GM23338 (cell line): ENCODE measurements at regions not wholly inside any gene's neighbourhood (a gene's known extent, or its start where the extent isn't known, plus 50 kb on each side); places are given as distances from the start of the nearest gene placed in this dataset.

Source experiments
- ATAC-seq: fragments of 200-7000 bp; cut with Tn5 transposase; 3 replicates; pipeline ENCODE4 v1.9.1; 2020
- DNase-seq: peaks from one replicate; pipeline ENCODE4 v3.0.0-alpha.2; 2015; ENCODE audit warnings: low spot score
- H2AFZ ChIP-seq: fragments of 200-600 bp; sonication (generic); 2 replicates; pipeline ENCODE4 v1.8.0; 2016; ENCODE audit warnings: antibody characterized with exemption, mild to moderate bottlenecking, moderate library complexity
- H3F3A ChIP-seq: fragments of 200-600 bp; sonication (generic); replicated peaks from 2 replicates; pipeline ENCODE4 v1.8.0; 2017; ENCODE audit warnings: antibody characterized with exemption, mixed run types, low read depth
- H3K27ac ChIP-seq: fragments of 200-600 bp; sonication (generic); 2 replicates; pipeline ENCODE4 v1.6.1; 2016; ENCODE audit warnings: low read depth
- H3K27me3 ChIP-seq: fragments of 200-600 bp; sonication (generic); 2 replicates; pipeline ENCODE4 v1.8.0; 2016; ENCODE audit warnings: mild to moderate bottlenecking, mixed run types, moderate library complexity; ENCODE audit not compliant: insufficient read depth
- H3K36me3 ChIP-seq: fragments of 200-600 bp; sonication (generic); 2 replicates; pipeline ENCODE4 v1.8.0; 2016; ENCODE audit warnings: mild to moderate bottlenecking; ENCODE audit not compliant: insufficient read depth
- H3K4me1 ChIP-seq: fragments of 200-600 bp; sonication (generic); 2 replicates; pipeline ENCODE4 v1.8.0; 2016; ENCODE audit warnings: mild to moderate bottlenecking, moderate library complexity; ENCODE audit not compliant: insufficient read depth
- H3K4me2 ChIP-seq: fragments of 200-600 bp; sonication (generic); 2 replicates; pipeline ENCODE4 v1.7.1; 2017; ENCODE audit warnings: mixed run types
- H3K4me3 ChIP-seq: fragments of 200-600 bp; sonication (generic); 2 replicates; pipeline ENCODE4 v1.6.1; 2016; ENCODE audit warnings: mixed run types
- H3K79me2 ChIP-seq: fragments of 200-600 bp; sonication (generic); replicated peaks from 2 replicates; pipeline ENCODE4 v1.8.0; 2017; ENCODE audit warnings: mild to moderate bottlenecking; ENCODE audit not compliant: insufficient read depth
- H3K9me2 ChIP-seq: fragments of 200-600 bp; sonication (generic); 2 replicates; pipeline ENCODE4 v1.8.0; 2017; ENCODE audit not compliant: insufficient read depth
- H4K20me1 ChIP-seq: fragments of 200-600 bp; sonication (generic); replicated peaks from 2 replicates; pipeline ENCODE4 v1.8.0; 2017; ENCODE audit warnings: mild to moderate bottlenecking; ENCODE audit not compliant: insufficient read depth
- H3K27ac Mint-ChIP-seq: 2 replicates; pipeline ENCODE4 v1.8.0; 2020; ENCODE audit warnings: inconsistent platforms, mild to moderate bottlenecking, moderate library complexity, mixed read lengths
- H3K27me3 Mint-ChIP-seq: 3 replicates; pipeline ENCODE4 v1.8.0; 2022; ENCODE audit warnings: low read depth, mild to moderate bottlenecking, moderate library complexity, mixed read lengths, inconsistent platforms; ENCODE audit not compliant: insufficient read depth, poor library complexity
- H3K36me3 Mint-ChIP-seq: 3 replicates; pipeline ENCODE4 v1.8.0; 2021; ENCODE audit warnings: low read depth, mild to moderate bottlenecking, inconsistent platforms, moderate library complexity, mixed read lengths
- H3K4me1 Mint-ChIP-seq: 3 replicates; pipeline ENCODE4 v1.8.0; 2020; ENCODE audit warnings: mild to moderate bottlenecking, inconsistent platforms, mixed read lengths
- H3K4me3 Mint-ChIP-seq: 3 replicates; pipeline ENCODE4 v1.8.0; 2021; ENCODE audit warnings: moderate library complexity, mild to moderate bottlenecking, inconsistent platforms, mixed read lengths
- H3K9me3 Mint-ChIP-seq: 3 replicates; pipeline ENCODE4 v1.8.0; 2020; ENCODE audit warnings: moderate library complexity, mild to moderate bottlenecking, inconsistent platforms, mixed read lengths
- CREB1 ChIP-seq: fragments of 250-450 bp; sonication (Bioruptor Pico); IDR thresholded peaks from 2 replicates; pipeline ENCODE4 v1.5.0; 2020; ENCODE audit warnings: low read depth, mild to moderate bottlenecking, moderate library complexity
- CTCF ChIP-seq, 2 experiments: fragments of 200-600 bp in 1 of 2; sonication (generic) in 1 of 2; conservative IDR thresholded peaks; 2 replicates each; pipeline versions ENCODE4 v1.5.1 to v1.6.1; 2016 to 2017; ENCODE audit warnings: antibody characterized with exemption in 2 of 2, low read depth in 2 of 2, mild to moderate bottlenecking in 2 of 2, moderate library complexity in 1 of 2
- EZH2 ChIP-seq: fragments of 200-600 bp; sonication (generic); IDR thresholded peaks from one replicate; pipeline ENCODE4 v1.8.0; 2017; ENCODE audit warnings: antibody characterized with exemption, mild to moderate bottlenecking, low read depth; ENCODE audit not compliant: unreplicated experiment
- NANOG ChIP-seq: IDR thresholded peaks from 2 replicates; pipeline ENCODE4 v1.6.1; 2016; ENCODE audit warnings: antibody characterized with exemption, borderline replicate concordance
- REST ChIP-seq: IDR thresholded peaks from one replicate; pipeline ENCODE4 v1.6.1; 2018; ENCODE audit warnings: antibody characterized with exemption; ENCODE audit not compliant: unreplicated experiment
- STAT1 ChIP-seq: IDR thresholded peaks from one replicate; pipeline ENCODE4 v1.6.1; 2016; ENCODE audit warnings: antibody characterized with exemption; ENCODE audit not compliant: unreplicated experiment
- ZNF114 ChIP-seq: fragments of 250-450 bp; sonication (Bioruptor Pico); IDR thresholded peaks from 2 replicates; pipeline ENCODE4 v1.5.0; 2020; ENCODE audit warnings: mild to moderate bottlenecking, moderate library complexity
- TF ChIP-seq, protein P1 (sequence below): IDR thresholded peaks from 2 replicates; pipeline ENCODE4 v1.6.1; 2016; ENCODE audit warnings: antibody characterized with exemption
- TF ChIP-seq, protein P2 (sequence below): fragments of 250-450 bp; sonication (Bioruptor Pico); IDR thresholded peaks from 2 replicates; pipeline ENCODE4 v1.5.0; 2020; ENCODE audit warnings: mild to moderate bottlenecking, moderate library complexity

DNA sequence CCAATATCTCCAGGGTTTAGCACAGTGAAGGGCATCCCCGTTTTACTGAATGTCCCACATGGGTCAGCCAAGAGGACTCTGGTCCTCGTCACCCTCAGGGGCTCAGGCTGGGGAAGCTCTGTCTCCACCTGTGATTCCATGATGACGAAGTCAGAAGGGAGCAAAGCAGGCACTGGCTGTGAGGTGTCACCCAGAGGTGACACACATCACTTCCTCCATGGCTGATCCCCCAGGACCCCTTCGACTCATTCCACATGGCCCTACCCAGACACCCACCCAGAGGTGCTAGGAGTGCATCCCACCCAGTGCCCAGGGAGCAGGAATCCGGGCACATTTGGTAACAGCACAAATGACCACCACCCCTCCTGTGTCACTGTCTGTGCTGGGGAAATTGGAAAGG, 145.2 kb upstream of the VSTM2B start (continued):
- TF ChIP-seq STAT1 (no peak), REST (no peak), ZNF114 (CRISPR knock-in tag) (no peak), NANOG (no peak), CREB1 (CRISPR knock-in tag) (no peak)
- TF ChIP-seq, protein P1, sequence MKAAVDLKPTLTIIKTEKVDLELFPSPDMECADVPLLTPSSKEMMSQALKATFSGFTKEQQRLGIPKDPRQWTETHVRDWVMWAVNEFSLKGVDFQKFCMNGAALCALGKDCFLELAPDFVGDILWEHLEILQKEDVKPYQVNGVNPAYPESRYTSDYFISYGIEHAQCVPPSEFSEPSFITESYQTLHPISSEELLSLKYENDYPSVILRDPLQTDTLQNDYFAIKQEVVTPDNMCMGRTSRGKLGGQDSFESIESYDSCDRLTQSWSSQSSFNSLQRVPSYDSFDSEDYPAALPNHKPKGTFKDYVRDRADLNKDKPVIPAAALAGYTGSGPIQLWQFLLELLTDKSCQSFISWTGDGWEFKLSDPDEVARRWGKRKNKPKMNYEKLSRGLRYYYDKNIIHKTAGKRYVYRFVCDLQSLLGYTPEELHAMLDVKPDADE = no peak

DNA sequence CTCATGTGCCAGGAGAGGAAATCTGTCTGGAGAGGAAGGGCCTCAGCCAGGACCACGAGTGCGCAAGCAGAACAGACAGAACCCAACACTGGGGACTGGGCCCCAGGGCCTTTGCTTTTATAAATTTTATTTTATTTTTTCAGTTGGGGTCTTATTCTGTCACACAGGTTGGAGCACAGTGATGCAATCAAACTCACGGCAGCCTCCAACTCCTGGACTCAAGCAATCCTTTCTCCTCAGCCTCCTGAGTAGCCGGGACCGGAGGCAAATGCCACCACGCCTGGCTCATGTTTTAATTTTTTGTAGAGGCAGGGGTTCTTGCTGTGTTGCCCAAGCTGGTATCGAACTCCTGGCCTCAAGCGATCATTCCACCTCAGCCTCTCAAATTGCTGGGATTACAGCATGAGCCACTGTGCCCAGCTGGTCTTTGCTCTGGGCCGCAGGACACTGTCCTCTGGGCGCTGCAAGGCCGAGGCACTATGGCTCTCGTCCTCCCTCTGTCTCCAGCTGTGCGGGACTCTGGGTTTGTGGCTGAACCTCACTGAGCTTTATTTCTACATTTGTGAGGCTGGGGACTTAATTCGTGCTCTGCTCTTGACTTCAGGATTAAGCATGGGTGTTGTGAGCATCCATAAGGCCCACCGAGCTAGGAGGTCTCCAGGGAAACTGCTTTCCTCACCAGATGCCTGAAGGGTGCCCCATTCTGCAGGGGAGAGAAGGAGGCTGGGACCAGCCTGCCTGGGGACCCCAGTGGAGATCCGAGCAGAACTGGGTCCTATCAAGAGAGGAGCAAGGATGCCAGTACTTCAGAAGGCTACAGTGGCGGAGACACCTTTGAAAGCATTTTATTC, 144.2 kb upstream of the VSTM2B start:
- DNase-seq = no peak
- no peaks in the 10 kb centered on the region for H3F3A ChIP-seq
- Mint-ChIP-seq H3K27me3 (peaks cover 10% of the 10 kb centered on the region), H3K9me3 (no peaks in the 10 kb centered on the region; the same call in 2 of the 3 replicates), H3K27ac (no peak overlapping the region), H3K4me3 (no peak overlapping the region), H3K36me3 (no peaks in the 10 kb centered on the region), H3K4me1 (peaks cover 29% of the 10 kb centered on the region)
- no peak overlapping the region for H3K4me3 ChIP-seq
- H3K79me2 ChIP-seq = no peaks in the 10 kb centered on the region
- ATAC-seq = no peak
- no peak overlapping the region for H2AFZ ChIP-seq
- no peak overlapping the region for H3K4me2 ChIP-seq
- H3K4me1 ChIP-seq = peaks cover 10% of the 10 kb centered on the region
- no peak overlapping the region for H3K27ac ChIP-seq
- no peaks in the 10 kb centered on the region for H4K20me1 ChIP-seq
- H3K9me2 ChIP-seq = no peaks in the 10 kb centered on the region
- H3K36me3 ChIP-seq = no peaks in the 10 kb centered on the region
- H3K27me3 ChIP-seq = no peaks in the 10 kb centered on the region
- TF ChIP-seq, protein P2, sequence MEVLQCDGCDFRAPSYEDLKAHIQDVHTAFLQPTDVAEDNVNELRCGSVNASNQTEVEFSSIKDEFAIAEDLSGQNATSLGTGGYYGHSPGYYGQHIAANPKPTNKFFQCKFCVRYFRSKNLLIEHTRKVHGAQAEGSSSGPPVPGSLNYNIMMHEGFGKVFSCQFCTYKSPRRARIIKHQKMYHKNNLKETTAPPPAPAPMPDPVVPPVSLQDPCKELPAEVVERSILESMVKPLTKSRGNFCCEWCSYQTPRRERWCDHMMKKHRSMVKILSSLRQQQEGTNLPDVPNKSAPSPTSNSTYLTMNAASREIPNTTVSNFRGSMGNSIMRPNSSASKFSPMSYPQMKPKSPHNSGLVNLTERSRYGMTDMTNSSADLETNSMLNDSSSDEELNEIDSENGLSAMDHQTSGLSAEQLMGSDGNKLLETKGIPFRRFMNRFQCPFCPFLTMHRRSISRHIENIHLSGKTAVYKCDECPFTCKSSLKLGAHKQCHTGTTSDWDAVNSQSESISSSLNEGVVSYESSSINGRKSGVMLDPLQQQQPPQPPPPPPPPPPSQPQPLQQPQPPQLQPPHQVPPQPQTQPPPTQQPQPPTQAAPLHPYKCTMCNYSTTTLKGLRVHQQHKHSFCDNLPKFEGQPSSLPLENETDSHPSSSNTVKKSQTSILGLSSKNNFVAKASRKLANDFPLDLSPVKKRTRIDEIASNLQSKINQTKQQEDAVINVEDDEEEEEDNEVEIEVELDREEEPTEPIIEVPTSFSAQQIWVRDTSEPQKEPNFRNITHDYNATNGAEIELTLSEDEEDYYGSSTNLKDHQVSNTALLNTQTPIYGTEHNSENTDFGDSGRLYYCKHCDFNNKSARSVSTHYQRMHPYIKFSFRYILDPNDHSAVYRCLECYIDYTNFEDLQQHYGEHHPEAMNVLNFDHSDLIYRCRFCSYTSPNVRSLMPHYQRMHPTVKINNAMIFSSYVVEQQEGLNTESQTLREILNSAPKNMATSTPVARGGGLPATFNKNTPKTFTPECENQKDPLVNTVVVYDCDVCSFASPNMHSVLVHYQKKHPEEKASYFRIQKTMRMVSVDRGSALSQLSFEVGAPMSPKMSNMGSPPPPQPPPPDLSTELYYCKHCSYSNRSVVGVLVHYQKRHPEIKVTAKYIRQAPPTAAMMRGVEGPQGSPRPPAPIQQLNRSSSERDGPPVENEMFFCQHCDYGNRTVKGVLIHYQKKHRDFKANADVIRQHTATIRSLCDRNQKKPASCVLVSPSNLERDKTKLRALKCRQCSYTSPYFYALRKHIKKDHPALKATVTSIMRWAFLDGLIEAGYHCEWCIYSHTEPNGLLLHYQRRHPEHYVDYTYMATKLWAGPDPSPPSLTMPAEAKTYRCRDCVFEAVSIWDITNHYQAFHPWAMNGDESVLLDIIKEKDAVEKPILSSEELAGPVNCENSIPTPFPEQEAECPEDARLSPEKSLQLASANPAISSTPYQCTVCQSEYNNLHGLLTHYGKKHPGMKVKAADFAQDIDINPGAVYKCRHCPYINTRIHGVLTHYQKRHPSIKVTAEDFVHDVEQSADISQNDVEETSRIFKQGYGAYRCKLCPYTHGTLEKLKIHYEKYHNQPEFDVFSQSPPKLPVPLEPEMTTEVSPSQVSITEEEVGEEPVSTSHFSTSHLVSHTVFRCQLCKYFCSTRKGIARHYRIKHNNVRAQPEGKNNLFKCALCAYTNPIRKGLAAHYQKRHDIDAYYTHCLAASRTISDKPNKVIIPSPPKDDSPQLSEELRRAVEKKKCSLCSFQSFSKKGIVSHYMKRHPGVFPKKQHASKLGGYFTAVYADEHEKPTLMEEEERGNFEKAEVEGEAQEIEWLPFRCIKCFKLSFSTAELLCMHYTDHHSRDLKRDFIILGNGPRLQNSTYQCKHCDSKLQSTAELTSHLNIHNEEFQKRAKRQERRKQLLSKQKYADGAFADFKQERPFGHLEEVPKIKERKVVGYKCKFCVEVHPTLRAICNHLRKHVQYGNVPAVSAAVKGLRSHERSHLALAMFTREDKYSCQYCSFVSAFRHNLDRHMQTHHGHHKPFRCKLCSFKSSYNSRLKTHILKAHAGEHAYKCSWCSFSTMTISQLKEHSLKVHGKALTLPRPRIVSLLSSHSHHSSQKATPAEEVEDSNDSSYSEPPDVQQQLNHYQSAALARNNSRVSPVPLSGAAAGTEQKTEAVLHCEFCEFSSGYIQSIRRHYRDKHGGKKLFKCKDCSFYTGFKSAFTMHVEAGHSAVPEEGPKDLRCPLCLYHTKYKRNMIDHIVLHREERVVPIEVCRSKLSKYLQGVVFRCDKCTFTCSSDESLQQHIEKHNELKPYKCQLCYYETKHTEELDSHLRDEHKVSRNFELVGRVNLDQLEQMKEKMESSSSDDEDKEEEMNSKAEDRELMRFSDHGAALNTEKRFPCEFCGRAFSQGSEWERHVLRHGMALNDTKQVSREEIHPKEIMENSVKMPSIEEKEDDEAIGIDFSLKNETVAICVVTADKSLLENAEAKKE = no peak
- TF ChIP-seq CREB1 (CRISPR knock-in tag) (no peak), ZNF114 (CRISPR knock-in tag) (no peak), STAT1 (no peak), CTCF (conservative IDR thresholded peaks at IDR 0.05; ENCODE audit: low read depth in 2 of 2) (no peak), EZH2 (no peak), NANOG (no peak)
- TF ChIP-seq, protein P1 = no peak
